Type B pancreatic cell (in vitro differentiated cells): ENCODE measurements at regions not wholly inside any gene's neighbourhood (a gene's known extent, or its start where the extent isn't known, plus 50 kb on each side); places are given as distances from the start of the nearest gene placed in this dataset.
"Not testable (repeated sequence)": the region's sequence is repeated elsewhere in the genome, so short reads cannot be mapped to it uniquely, and the experiment has no call there.

Experiments
- DNase-seq: peaks from one replicate; pipeline ENCODE4 v3.0.0; 2021; ENCODE audit warnings: mixed read lengths; ENCODE audit not compliant: unreplicated experiment; ENCODE audit errors: extremely low spot score
- H3K27ac Mint-ChIP-seq: 2 replicates; pipeline ENCODE4 v1.8.0; 2021; ENCODE audit warnings: mild to moderate bottlenecking, mixed read lengths
- H3K27me3 Mint-ChIP-seq: 2 replicates; pipeline ENCODE4 v1.8.0; 2021; ENCODE audit warnings: mixed read lengths
- H3K36me3 Mint-ChIP-seq: 2 replicates; pipeline ENCODE4 v1.8.0; 2021; ENCODE audit warnings: mixed read lengths
- H3K4me1 Mint-ChIP-seq: one replicate; pipeline ENCODE4 v1.8.0; 2021; ENCODE audit warnings: mixed read lengths; ENCODE audit not compliant: unreplicated experiment
- H3K4me3 Mint-ChIP-seq: 2 replicates; pipeline ENCODE4 v1.8.0; 2021; ENCODE audit warnings: mild to moderate bottlenecking, mixed read lengths
- H3K9me3 Mint-ChIP-seq: 2 replicates; pipeline ENCODE4 v1.8.0; 2021; ENCODE audit warnings: mixed read lengths
- CTCF ChIP-seq: fragments of 200-600 bp; sonication (generic); conservative IDR thresholded peaks from 2 replicates; pipeline ENCODE4 v1.5.0; 2021; ENCODE audit warnings: antibody characterized with exemption, mild to moderate bottlenecking

GRCh38 chr14:38357557-38357956 lies 101.7 kb upstream of the CLEC14A start:
- H3K36me3 Mint-ChIP-seq = no peaks in the 10 kb centered on the region
- no peak for TF ChIP-seq CTCF
- H3K27me3 Mint-ChIP-seq = peaks cover 9% of the 10 kb centered on the region
- H3K4me1 Mint-ChIP-seq = no peaks in the 10 kb centered on the region
- no peak overlapping the region for H3K27ac Mint-ChIP-seq
- H3K4me3 Mint-ChIP-seq = no peak overlapping the region
- DNase-seq = no peak
- H3K9me3 Mint-ChIP-seq = peaks cover 6% of the 10 kb centered on the region

GRCh38 chr14:38355473-38355872 lies 99.6 kb upstream of the CLEC14A start:
- H3K27me3 Mint-ChIP-seq, DNase-seq, H3K27ac Mint-ChIP-seq, H3K36me3 Mint-ChIP-seq, H3K4me3 Mint-ChIP-seq, H3K4me1 Mint-ChIP-seq, H3K9me3 Mint-ChIP-seq: not testable (repeated sequence)

GRCh38 chr14:38350102-38350501 lies 94.2 kb upstream of the CLEC14A start:
- H3K9me3 Mint-ChIP-seq = peaks cover 4% of the 10 kb centered on the region
- DNase-seq = no peak
- H3K4me1 Mint-ChIP-seq = no peaks in the 10 kb centered on the region
- no peak overlapping the region for H3K4me3 Mint-ChIP-seq
- TF ChIP-seq CTCF = no peak
- no peaks in the 10 kb centered on the region for H3K36me3 Mint-ChIP-seq
- no peak overlapping the region for H3K27ac Mint-ChIP-seq
- peaks cover 18% of the 10 kb centered on the region for H3K27me3 Mint-ChIP-seq

- no peak for DNase-seq
- Mint-ChIP-seq H3K4me1 (no peaks in the 10 kb centered on the region), H3K36me3 (no peaks in the 10 kb centered on the region), H3K27me3 (peaks cover 11% of the 10 kb centered on the region), H3K4me3 (no peak overlapping the region), H3K9me3 (no peaks in the 10 kb centered on the region), H3K27ac (no peak overlapping the region)
- no peak for TF ChIP-seq CTCF
Observed at GRCh38 chr14:38342803-38343202, 86.9 kb upstream of the CLEC14A start.

- peaks cover 4% of the 10 kb centered on the region for H3K27me3 Mint-ChIP-seq
Observed at GRCh38 chr14:38339696-38340095, 83.8 kb upstream of the CLEC14A start.

GRCh38 chr14:38336298-38336697 lies 80.4 kb upstream of the CLEC14A start:
- Mint-ChIP-seq H3K4me1 (no peaks in the 10 kb centered on the region), H3K27ac (no peak overlapping the region), H3K27me3 (peaks cover 4% of the 10 kb centered on the region), H3K4me3 (no peak overlapping the region), H3K9me3 (no peaks in the 10 kb centered on the region), H3K36me3 (no peaks in the 10 kb centered on the region)
- TF ChIP-seq CTCF = no peak
- DNase-seq = no peak

More at GRCh38 chr14:38339696-38340095, 83.8 kb upstream of the CLEC14A start:
- Mint-ChIP-seq H3K4me3 (no peak overlapping the region), H3K27ac (no peak overlapping the region), H3K4me1 (no peaks in the 10 kb centered on the region), H3K36me3 (no peaks in the 10 kb centered on the region), H3K9me3 (no peaks in the 10 kb centered on the region)
- no peak for DNase-seq
- no peak for TF ChIP-seq CTCF
